K562 (cell line): ENCODE measurements at regions not wholly inside any gene's neighbourhood (a gene's known extent, or its start where the extent isn't known, plus 50 kb on each side); places are given as distances from the start of the nearest gene placed in this dataset.
A peak's percentile ranks its signal among the peaks of the same experiment; 100 is the strongest.

ENCODE experiments used
- ATAC-seq: fragments of 200-7000 bp; cut with Tn5 transposase; 3 replicates; pipeline ENCODE4 v1.9.1; 2020; ENCODE audit warnings: moderate library complexity
- BruUV-seq: library from RNA; stranded (reverse); fragments of 400-500 nt; replicated peaks from 2 replicates; lab custom pipeline; 2021; lab: Mats Ljungman, UMichigan
- CTCF ChIA-PET: fragments of 300-600 bp; formaldehyde crosslinking; extraction: SDS; loops from one replicate; lab custom pipeline; 2021; ENCODE audit warnings: low intra/inter-chr PET ratio; lab: Yijun Ruan, JAX
- POLR2A ChIA-PET: fragments of 300-600, 350-650 bp; sonication (Branson Sonifier 250); formaldehyde crosslinking; extraction: SDS; loops from one replicate; lab custom pipeline; 2021; ENCODE audit warnings: antibody characterized with exemption, inconsistent platforms; lab: Yijun Ruan, JAX
- DNase-seq, 4 experiments: peaks; one replicate each; pipeline versions ENCODE4 v3.0.0 to v3.0.0-alpha.2; 2011 to 2018; ENCODE audit warnings: low spot score in 3 of 4, mixed read lengths in 3 of 4; ENCODE audit errors: extremely low read depth in 1 of 4
- FAIRE-seq: peaks from 2 replicates; lab custom pipeline; 2011; peaks lifted over from hg19 to GRCh38; lab: Jason Lieb, UNC
- H2AFZ ChIP-seq: 2 replicates; pipeline ENCODE4 v1.6.0; 2011; ENCODE audit warnings: low read depth, low read length, control low read depth, inconsistent platforms
- H3K27ac ChIP-seq: fragments of 200-600 bp; 3 replicates; pipeline ENCODE4 v1.8.0; 2011; ENCODE audit warnings: low read depth, mild to moderate bottlenecking, control low read depth, inconsistent platforms, low read length, moderate library complexity, mixed read lengths; ENCODE audit errors: extremely low read depth
- H3K27me3 ChIP-seq, 2 experiments: fragments of 300-600 bp in 1 of 2; 2 replicates in 1 of 2; 3 replicates in 1 of 2; pipeline versions ENCODE4 v1.6.0 to v1.8.0; 2011; ENCODE audit warnings: inconsistent platforms in 2 of 2, low read length in 2 of 2, mild to moderate bottlenecking in 1 of 2, mixed read lengths in 1 of 2, moderate library complexity in 1 of 2; ENCODE audit not compliant: control insufficient read depth in 2 of 2, insufficient read depth in 2 of 2
- H3K36me3 ChIP-seq: fragments of 300-600 bp; 3 replicates; pipeline ENCODE4 v1.8.0; 2011; ENCODE audit warnings: mild to moderate bottlenecking, low read length, inconsistent platforms; ENCODE audit not compliant: control insufficient read depth, insufficient read depth
- H3K4me1 ChIP-seq, 2 experiments: fragments of 200-600 bp in 1 of 2; replicated peaks in 1 of 2; 2 replicates in 1 of 2; 3 replicates in 1 of 2; pipeline versions ENCODE4 v1.5.1 to v1.8.0; 2011; ENCODE audit warnings: inconsistent platforms in 2 of 2, low read length in 2 of 2, mild to moderate bottlenecking in 1 of 2, mixed read lengths in 1 of 2, moderate library complexity in 1 of 2; ENCODE audit not compliant: control insufficient read depth in 2 of 2, insufficient read depth in 2 of 2
- H3K4me2 ChIP-seq: 2 replicates; pipeline ENCODE4 v1.6.1; 2011; ENCODE audit warnings: low read length, control low read depth, inconsistent platforms, mixed read lengths; ENCODE audit not compliant: insufficient read depth
- H3K4me3 ChIP-seq: fragments of 200-600 bp; sonication (generic), shearing (Covaris generic); 2 replicates; pipeline ENCODE4 v1.5.1; 2016; ENCODE audit warnings: control low read depth, inconsistent platforms
- H3K79me2 ChIP-seq: fragments of 200-600 bp; 3 replicates; pipeline ENCODE4 v1.8.0; 2011; ENCODE audit warnings: low read length, inconsistent platforms; ENCODE audit not compliant: control insufficient read depth, insufficient read depth
- H3K9ac ChIP-seq, 2 experiments: 2 replicates each; pipeline versions ENCODE4 v1.6.0 to v1.6.1; 2011; ENCODE audit warnings: low read depth in 2 of 2, low read length in 2 of 2, control low read depth in 1 of 2, inconsistent platforms in 1 of 2, mild to moderate bottlenecking in 1 of 2, mixed read lengths in 1 of 2; ENCODE audit not compliant: insufficient read depth in 1 of 2
- H3K9me1 ChIP-seq: one replicate; pipeline ENCODE4 v1.6.0; 2011; ENCODE audit warnings: inconsistent platforms, mild to moderate bottlenecking, low read length, moderate library complexity; ENCODE audit not compliant: control insufficient read depth, insufficient read depth
- H3K9me3 ChIP-seq: replicated peaks from 2 replicates; pipeline ENCODE4 v1.5.1; 2011; ENCODE audit warnings: low read depth, low read length, inconsistent platforms; ENCODE audit not compliant: control insufficient read depth, insufficient read depth
- H4K20me1 ChIP-seq: replicated peaks from 2 replicates; pipeline ENCODE4 v1.6.1; 2011; ENCODE audit warnings: low read length, inconsistent platforms, mixed read lengths; ENCODE audit not compliant: control insufficient read depth, insufficient read depth
- CBFA2T3 ChIP-seq: fragments of 450-650 bp; IDR thresholded peaks from 2 replicates; pipeline ENCODE4 v1.6.1; 2017
- CBX2 ChIP-seq: fragments of 200-600 bp; sonication (generic); IDR thresholded peaks from one replicate; pipeline ENCODE4 v1.6.1; 2012; ENCODE audit warnings: mild to moderate bottlenecking, low read length, inconsistent platforms; ENCODE audit not compliant: insufficient read depth, poor library complexity, severe bottlenecking
- COPS2 ChIP-seq: fragments of 450-650 bp; conservative IDR thresholded peaks from 2 replicates; pipeline ENCODE4 v1.6.1; 2016; ENCODE audit warnings: mild to moderate bottlenecking, moderate library complexity
- DPF2 ChIP-seq: fragments of 450-650 bp; IDR thresholded peaks from 2 replicates; pipeline ENCODE4 v1.6.1; 2016
- EWSR1 ChIP-seq: fragments of 450-650 bp; IDR thresholded peaks from 2 replicates; pipeline ENCODE4 v1.6.1; 2018; ENCODE audit warnings: borderline replicate concordance, mild to moderate bottlenecking, low read depth, moderate library complexity; ENCODE audit not compliant: partially characterized antibody
- NKRF ChIP-seq: fragments of 450-650 bp; IDR thresholded peaks from 2 replicates; pipeline ENCODE4 v1.6.1; 2016; ENCODE audit warnings: borderline replicate concordance
- RBFOX2 ChIP-seq: fragments of 200-400 bp; formaldehyde crosslinking; IDR thresholded peaks from 2 replicates; pipeline ENCODE4 v1.6.1; 2017; ENCODE audit warnings: low read depth, mild to moderate bottlenecking, low read length, moderate library complexity
- STAT6 ChIP-seq: sonication (generic); formaldehyde crosslinking; IDR thresholded peaks from 2 replicates; pipeline ENCODE4 v1.8.1; 2023; ENCODE audit warnings: mild to moderate bottlenecking, missing genetic modification reagents
- TARDBP ChIP-seq: fragments of 450-650 bp; IDR thresholded peaks from 2 replicates; pipeline ENCODE4 v1.6.1; 2016
- TRIM25 ChIP-seq: fragments of 450-650 bp; IDR thresholded peaks from 2 replicates; pipeline ENCODE4 v1.7.0; 2016; ENCODE audit warnings: borderline replicate concordance
- ZNF277 ChIP-seq: fragments of 250-450 bp; sonication (Bioruptor Pico); IDR thresholded peaks from 2 replicates; pipeline ENCODE4 v1.8.0; 2022; ENCODE audit warnings: inconsistent platforms, mild to moderate bottlenecking, moderate library complexity, borderline replicate concordance
- ZNF696 ChIP-seq: fragments of 250-450 bp; sonication (Bioruptor Pico); conservative IDR thresholded peaks from 2 replicates; pipeline ENCODE4 v1.4.0; 2020; ENCODE audit warnings: mild to moderate bottlenecking, moderate library complexity
- ZNF75A ChIP-seq: fragments of 450-650 bp; formaldehyde crosslinking; IDR thresholded peaks from 2 replicates; pipeline ENCODE4 v1.4.0; 2020; ENCODE audit warnings: mild to moderate bottlenecking
- WGBS: fragments of 100-300 bp; shearing (Covaris generic); methylation state at CpG from one replicate; pipeline ENCODE4 v1.1.6; 2016; ENCODE audit warnings: low coverage, mixed read lengths; ENCODE audit not compliant: insufficient coverage; ENCODE audit errors: missing lambda C conversion rate; 5-methylcytosine and 5-hydroxymethylcytosine counted together
- in situ Hi-C: fragments of 300-500 bp; cut with MboI; formaldehyde crosslinking; loops from 4 replicates; pipeline ENCODE4 v1.15.0; 2018; ENCODE audit warnings: inconsistent platforms, mixed read lengths
- intact Hi-C: fragments of 100-400 bp; cut with micrococcal nuclease; formaldehyde crosslinking; loops from 2 replicates; pipeline ENCODE4 v1.14.2; 2022

GRCh38 chr14:77991128-77991772 is 178.9 kb upstream of the NRXN3 start (continued):
- TF ChIP-seq TRIM25: no peak
- no peak for TF ChIP-seq CBX2
- TF ChIP-seq, all 486 proteins: peak for 5

GRCh38 chr14:78005325-78005724 is 164.8 kb upstream of the NRXN3 start:
- in situ Hi-C loops (loop anchor here (25.0 kb wide), 1 partner anchor 582 kb away; no protein-coding TSS in a partner anchor), intact Hi-C loops (no loop called here)
- Histone ChIP-seq H3K9ac (no peak overlapping the region), H2AFZ (no peak overlapping the region), H4K20me1 (no peaks in the 10 kb centered on the region), H3K27me3 (no peaks in the 10 kb centered on the region), H3K36me3 (no peaks in the 10 kb centered on the region), H3K9me3 (no peaks in the 10 kb centered on the region), H3K27ac (no peak overlapping the region), H3K4me3 (no peak overlapping the region), H3K79me2 (no peaks in the 10 kb centered on the region), H3K4me2 (no peak overlapping the region), H3K9me1 (no peaks in the 10 kb centered on the region), H3K4me1 (no peaks in the 10 kb centered on the region)
- ChIA-PET CTCF (no interaction called here), POLR2A (no interaction called here)
- DNase-seq (peak; percentile 17 to 51 (median 26)), ATAC-seq (peak; percentile 66), FAIRE-seq (peak; percentile 72)
- WGBS: 0% methylated on average over 1 of the region's 1 CpG
- no TSS peak for BruUV-seq
- TF ChIP-seq TARDBP: no peak
- no peak for TF ChIP-seq ZNF277
- TF ChIP-seq CBFA2T3: no peak; the same call in 1 of the 2 replicates
- TF ChIP-seq NKRF: no peak
- TF ChIP-seq COPS2: no peak
- TF ChIP-seq DPF2: peak; percentile 47; the same call in 1 of the 2 replicates
- TF ChIP-seq ZNF696: no peak
- TF ChIP-seq ZNF75A (CRISPR knock-in tag): no peak
- no peak for TF ChIP-seq STAT6 (CRISPR knock-in tag)
- no peak for TF ChIP-seq EWSR1
- no peak for TF ChIP-seq RBFOX2
